COLO829 (cell line): ENCODE measurements at regions not wholly inside any gene's neighbourhood (a gene's known extent, or its start where the extent isn't known, plus 50 kb on each side); places are given as distances from the start of the nearest gene placed in this dataset.

Experiments used
- DNase-seq: peaks from one replicate; pipeline ENCODE4 v3.0.0; 2012; ENCODE audit warnings: low spot score

- no peak for DNase-seq
These were observed 818.6 kb upstream of the RAB6C start for GRCh38 chr2:129160879-129161278.

GRCh38 chr2:129164220-129164949 is 815.1 kb upstream of the RAB6C start:
- no peak for DNase-seq

GRCh38 chr2:129165006-129165405 is 814.5 kb upstream of the RAB6C start:
- DNase-seq, result no peak

- DNase-seq, result no peak
These were observed 812.0 kb upstream of the RAB6C start for GRCh38 chr2:129167456-129167855.

GRCh38 chr2:129170570-129170969 is 808.9 kb upstream of the RAB6C start:
- DNase-seq, result no peak

GRCh38 chr2:129174143-129174542 is 805.3 kb upstream of the RAB6C start:
- no peak for DNase-seq

GRCh38 chr2:129175051-129175450 is 804.4 kb upstream of the RAB6C start:
- DNase-seq, result no peak

GRCh38 chr2:129176375-129176774 is 803.1 kb upstream of the RAB6C start:
- no peak for DNase-seq

- no peak for DNase-seq
These were observed 801.1 kb upstream of the RAB6C start for GRCh38 chr2:129178356-129178755.

GRCh38 chr2:129179199-129179598 is 800.3 kb upstream of the RAB6C start:
- no peak for DNase-seq

GRCh38 chr2:129180124-129180716 is 799.2 kb upstream of the RAB6C start:
- no peak for DNase-seq

- DNase-seq, result no peak
These were observed 798.0 kb upstream of the RAB6C start for GRCh38 chr2:129181433-129181832.

GRCh38 chr2:129181963-129182362 is 797.5 kb upstream of the RAB6C start:
- DNase-seq, result no peak

- no peak for DNase-seq
These were observed 792.1 kb upstream of the RAB6C start for GRCh38 chr2:129187343-129187742.

GRCh38 chr2:129188451-129188850 is 791.0 kb upstream of the RAB6C start:
- no peak for DNase-seq

GRCh38 chr2:129189617-129190319 is 789.7 kb upstream of the RAB6C start:
- DNase-seq, result no peak

- DNase-seq, result no peak
These were observed 789.0 kb upstream of the RAB6C start for GRCh38 chr2:129190494-129190893.

GRCh38 chr2:129191530-129191929 is 787.9 kb upstream of the RAB6C start:
- DNase-seq, result no peak

GRCh38 chr2:129192117-129192516 is 787.3 kb upstream of the RAB6C start:
- no peak for DNase-seq

GRCh38 chr2:129192841-129193253 is 786.6 kb upstream of the RAB6C start:
- no peak for DNase-seq

GRCh38 chr2:129193961-129194360 is 785.5 kb upstream of the RAB6C start:
- no peak for DNase-seq

- DNase-seq, result no peak
These were observed 780.0 kb upstream of the RAB6C start for GRCh38 chr2:129199501-129199900.

GRCh38 chr2:129201696-129202095 is 777.8 kb upstream of the RAB6C start:
- no peak for DNase-seq
